ENCODE measurements at regions not wholly inside any gene's neighbourhood (a gene's known extent, or its start where the extent isn't known, plus 50 kb on each side); places are given as distances from the start of the nearest gene placed in this dataset.

GRCh38 chr2:136404176-136404575, 286.2 kb upstream of the CXCR4 start:
- TF ChIP-seq GATA2 (IDR thresholded peaks at IDR 0.05; ENCODE audit: low read depth, low read length), result no peak
- no peak for TF ChIP-seq GATA3 (IDR thresholded peaks at IDR 0.05; ENCODE audit: low read depth, low read length)

Measured in SH-SY5Y (cell line).